Panc1 (cell line): ENCODE measurements at regions not wholly inside any gene's neighbourhood (a gene's known extent, or its start where the extent isn't known, plus 50 kb on each side); places are given as distances from the start of the nearest gene placed in this dataset.

ENCODE experiments used
- CTCF ChIP-seq: fragments of 450-650 bp; IDR thresholded peaks from 2 replicates; pipeline ENCODE4 v1.5.1; 2017; ENCODE audit warnings: mild to moderate bottlenecking
- POLR2AphosphoS5 ChIP-seq: IDR thresholded peaks from 2 replicates; pipeline ENCODE4 v1.6.1; 2012; ENCODE audit warnings: mild to moderate bottlenecking, low read depth, low read length, moderate library complexity
- REST ChIP-seq, 2 experiments: IDR thresholded peaks; 2 replicates each; pipeline ENCODE4 v1.6.1; 2011 to 2012; ENCODE audit warnings: low read depth in 2 of 2, control low read depth in 1 of 2, low read length in 1 of 2, mild to moderate bottlenecking in 1 of 2, moderate library complexity in 1 of 2; ENCODE audit not compliant: insufficient read depth in 1 of 2

GRCh38 chr5:5551499-5551898 lies 129.0 kb downstream of the ICE1 start:
- TF ChIP-seq CTCF (no peak), REST (IDR thresholded peaks at IDR 0.05; ENCODE audit: insufficient read depth in 1 of 2, low read depth in 2 of 2, low read length in 1 of 2) (no peak), POLR2AphosphoS5 (no peak)
